GM23338 (cell line): ENCODE measurements at regions not wholly inside any gene's neighbourhood (a gene's known extent, or its start where the extent isn't known, plus 50 kb on each side); places are given as distances from the start of the nearest gene placed in this dataset.

ENCODE experiments used
- ATAC-seq: fragments of 200-7000 bp; cut with Tn5 transposase; 3 replicates; pipeline ENCODE4 v1.9.1; 2020
- DNase-seq: peaks from one replicate; pipeline ENCODE4 v3.0.0-alpha.2; 2015; ENCODE audit warnings: low spot score
- H2AFZ ChIP-seq: fragments of 200-600 bp; sonication (generic); 2 replicates; pipeline ENCODE4 v1.8.0; 2016; ENCODE audit warnings: antibody characterized with exemption, mild to moderate bottlenecking, moderate library complexity
- H3F3A ChIP-seq: fragments of 200-600 bp; sonication (generic); replicated peaks from 2 replicates; pipeline ENCODE4 v1.8.0; 2017; ENCODE audit warnings: antibody characterized with exemption, mixed run types, low read depth
- H3K27ac ChIP-seq: fragments of 200-600 bp; sonication (generic); 2 replicates; pipeline ENCODE4 v1.6.1; 2016; ENCODE audit warnings: low read depth
- H3K27me3 ChIP-seq: fragments of 200-600 bp; sonication (generic); 2 replicates; pipeline ENCODE4 v1.8.0; 2016; ENCODE audit warnings: mild to moderate bottlenecking, mixed run types, moderate library complexity; ENCODE audit not compliant: insufficient read depth
- H3K36me3 ChIP-seq: fragments of 200-600 bp; sonication (generic); 2 replicates; pipeline ENCODE4 v1.8.0; 2016; ENCODE audit warnings: mild to moderate bottlenecking; ENCODE audit not compliant: insufficient read depth
- H3K4me1 ChIP-seq: fragments of 200-600 bp; sonication (generic); 2 replicates; pipeline ENCODE4 v1.8.0; 2016; ENCODE audit warnings: mild to moderate bottlenecking, moderate library complexity; ENCODE audit not compliant: insufficient read depth
- H3K4me2 ChIP-seq: fragments of 200-600 bp; sonication (generic); 2 replicates; pipeline ENCODE4 v1.7.1; 2017; ENCODE audit warnings: mixed run types
- H3K4me3 ChIP-seq: fragments of 200-600 bp; sonication (generic); 2 replicates; pipeline ENCODE4 v1.6.1; 2016; ENCODE audit warnings: mixed run types
- H3K79me2 ChIP-seq: fragments of 200-600 bp; sonication (generic); replicated peaks from 2 replicates; pipeline ENCODE4 v1.8.0; 2017; ENCODE audit warnings: mild to moderate bottlenecking; ENCODE audit not compliant: insufficient read depth
- H3K9me2 ChIP-seq: fragments of 200-600 bp; sonication (generic); 2 replicates; pipeline ENCODE4 v1.8.0; 2017; ENCODE audit not compliant: insufficient read depth
- H4K20me1 ChIP-seq: fragments of 200-600 bp; sonication (generic); replicated peaks from 2 replicates; pipeline ENCODE4 v1.8.0; 2017; ENCODE audit warnings: mild to moderate bottlenecking; ENCODE audit not compliant: insufficient read depth
- H3K27ac Mint-ChIP-seq: 2 replicates; pipeline ENCODE4 v1.8.0; 2020; ENCODE audit warnings: inconsistent platforms, mild to moderate bottlenecking, moderate library complexity, mixed read lengths
- H3K27me3 Mint-ChIP-seq: 3 replicates; pipeline ENCODE4 v1.8.0; 2022; ENCODE audit warnings: low read depth, mild to moderate bottlenecking, moderate library complexity, mixed read lengths, inconsistent platforms; ENCODE audit not compliant: insufficient read depth, poor library complexity
- H3K36me3 Mint-ChIP-seq: 3 replicates; pipeline ENCODE4 v1.8.0; 2021; ENCODE audit warnings: low read depth, mild to moderate bottlenecking, inconsistent platforms, moderate library complexity, mixed read lengths
- H3K4me1 Mint-ChIP-seq: 3 replicates; pipeline ENCODE4 v1.8.0; 2020; ENCODE audit warnings: mild to moderate bottlenecking, inconsistent platforms, mixed read lengths
- H3K4me3 Mint-ChIP-seq: 3 replicates; pipeline ENCODE4 v1.8.0; 2021; ENCODE audit warnings: moderate library complexity, mild to moderate bottlenecking, inconsistent platforms, mixed read lengths
- H3K9me3 Mint-ChIP-seq: 3 replicates; pipeline ENCODE4 v1.8.0; 2020; ENCODE audit warnings: moderate library complexity, mild to moderate bottlenecking, inconsistent platforms, mixed read lengths
- CREB1 ChIP-seq: fragments of 250-450 bp; sonication (Bioruptor Pico); IDR thresholded peaks from 2 replicates; pipeline ENCODE4 v1.5.0; 2020; ENCODE audit warnings: low read depth, mild to moderate bottlenecking, moderate library complexity
- CTCF ChIP-seq, 2 experiments: fragments of 200-600 bp in 1 of 2; sonication (generic) in 1 of 2; conservative IDR thresholded peaks; 2 replicates each; pipeline versions ENCODE4 v1.5.1 to v1.6.1; 2016 to 2017; ENCODE audit warnings: antibody characterized with exemption in 2 of 2, low read depth in 2 of 2, mild to moderate bottlenecking in 2 of 2, moderate library complexity in 1 of 2
- ETS1 ChIP-seq: IDR thresholded peaks from 2 replicates; pipeline ENCODE4 v1.6.1; 2016; ENCODE audit warnings: antibody characterized with exemption
- EZH2 ChIP-seq: fragments of 200-600 bp; sonication (generic); IDR thresholded peaks from one replicate; pipeline ENCODE4 v1.8.0; 2017; ENCODE audit warnings: antibody characterized with exemption, mild to moderate bottlenecking, low read depth; ENCODE audit not compliant: unreplicated experiment
- EZH2phosphoT487 ChIP-seq: fragments of 200-600 bp; sonication (generic); IDR thresholded peaks from one replicate; pipeline ENCODE4 v1.8.1; 2018; ENCODE audit warnings: antibody characterized with exemption; ENCODE audit not compliant: unreplicated experiment
- JUNB ChIP-seq: IDR thresholded peaks from one replicate; pipeline ENCODE4 v1.6.1; 2016; ENCODE audit warnings: antibody characterized with exemption; ENCODE audit not compliant: unreplicated experiment
- NANOG ChIP-seq: IDR thresholded peaks from 2 replicates; pipeline ENCODE4 v1.6.1; 2016; ENCODE audit warnings: antibody characterized with exemption, borderline replicate concordance
- POLR2AphosphoS5 ChIP-seq: IDR thresholded peaks from 2 replicates; pipeline ENCODE4 v1.6.1; 2016; ENCODE audit warnings: antibody characterized with exemption, low read depth
- REST ChIP-seq: IDR thresholded peaks from one replicate; pipeline ENCODE4 v1.6.1; 2018; ENCODE audit warnings: antibody characterized with exemption; ENCODE audit not compliant: unreplicated experiment
- STAT1 ChIP-seq: IDR thresholded peaks from one replicate; pipeline ENCODE4 v1.6.1; 2016; ENCODE audit warnings: antibody characterized with exemption; ENCODE audit not compliant: unreplicated experiment
- ZNF114 ChIP-seq: fragments of 250-450 bp; sonication (Bioruptor Pico); IDR thresholded peaks from 2 replicates; pipeline ENCODE4 v1.5.0; 2020; ENCODE audit warnings: mild to moderate bottlenecking, moderate library complexity
- ZNF331 ChIP-seq: fragments of 250-450 bp; sonication (Bioruptor Pico); IDR thresholded peaks from 2 replicates; pipeline ENCODE4 v1.5.0; 2020; ENCODE audit warnings: low read depth, mild to moderate bottlenecking, moderate library complexity
- ZNF462 ChIP-seq: fragments of 250-450 bp; sonication (Bioruptor Pico); IDR thresholded peaks from 2 replicates; pipeline ENCODE4 v1.5.0; 2020; ENCODE audit warnings: mild to moderate bottlenecking, moderate library complexity

- no peak overlapping the region for H3K4me2 ChIP-seq
- no peak for ATAC-seq
- no peak for TF ChIP-seq JUNB
- no peak for TF ChIP-seq CREB1
- TF ChIP-seq EZH2phosphoT487 = no peak
- TF ChIP-seq POLR2AphosphoS5 = no peak
- no peak for TF ChIP-seq EZH2
- TF ChIP-seq STAT1 = no peak
- no peak for TF ChIP-seq NANOG
- TF ChIP-seq ZNF462 = no peak
- TF ChIP-seq ZNF114 = no peak
- no peak for TF ChIP-seq CTCF (conservative IDR thresholded peaks at IDR 0.05; ENCODE audit: low read depth in 2 of 2)
- no peak for TF ChIP-seq REST
- TF ChIP-seq ZNF331 (CRISPR knock-in tag) = no peak
- no peak for TF ChIP-seq ETS1
- no peaks in the 10 kb centered on the region for H3K4me1 ChIP-seq
- H3K27me3 ChIP-seq = no peaks in the 10 kb centered on the region
- H3K27ac Mint-ChIP-seq = no peak overlapping the region
- H3K9me3 Mint-ChIP-seq = no peaks in the 10 kb centered on the region
- H4K20me1 ChIP-seq = no peaks in the 10 kb centered on the region
- no peak overlapping the region for H3K27ac ChIP-seq
- no peaks in the 10 kb centered on the region for H3K79me2 ChIP-seq
- H3K36me3 Mint-ChIP-seq = no peaks in the 10 kb centered on the region
- H3K27me3 Mint-ChIP-seq = no peaks in the 10 kb centered on the region
- H3K36me3 ChIP-seq = no peaks in the 10 kb centered on the region
- H3K4me3 Mint-ChIP-seq = no peak overlapping the region
- no peak overlapping the region for H3K4me3 ChIP-seq
- no peak overlapping the region for H2AFZ ChIP-seq
- peaks cover 2% of the 10 kb centered on the region; the same call in 1 of the 3 replicates for H3K4me1 Mint-ChIP-seq
- H3F3A ChIP-seq = no peaks in the 10 kb centered on the region
- no peaks in the 10 kb centered on the region for H3K9me2 ChIP-seq
- DNase-seq = no peak
Measured at GRCh38 chr2:192444286-192444838, 249.6 kb upstream of the TMEFF2 start.
